ENCODE measurements at regions not wholly inside any gene's neighbourhood (a gene's known extent, or its start where the extent isn't known, plus 50 kb on each side); places are given as distances from the start of the nearest gene placed in this dataset.

- DNase-seq: no peak
Measured at GRCh38 chr20:57066126-57066900, 200.1 kb downstream of the BMP7 start.

DNA sequence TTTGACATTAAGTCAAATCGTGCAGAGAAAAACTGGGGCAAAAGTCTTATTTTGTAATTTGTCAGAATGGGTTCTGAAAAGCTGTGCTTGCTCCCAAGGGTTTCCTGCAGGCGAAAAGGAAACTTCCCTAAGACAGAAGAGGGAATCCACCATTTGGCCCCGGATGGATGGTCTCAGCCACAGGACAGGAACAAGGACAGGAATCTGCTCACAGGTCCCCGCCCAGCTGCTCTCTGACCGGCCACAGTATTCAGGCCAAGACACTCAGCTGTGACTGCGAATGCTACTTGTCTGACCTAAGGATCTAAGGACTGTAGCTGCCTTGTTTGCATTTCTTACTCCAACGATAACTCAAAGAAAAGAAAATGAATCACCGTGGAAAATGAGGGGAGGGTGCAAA, 197.0 kb downstream of the BMP7 start:
- no peak for DNase-seq

DNA sequence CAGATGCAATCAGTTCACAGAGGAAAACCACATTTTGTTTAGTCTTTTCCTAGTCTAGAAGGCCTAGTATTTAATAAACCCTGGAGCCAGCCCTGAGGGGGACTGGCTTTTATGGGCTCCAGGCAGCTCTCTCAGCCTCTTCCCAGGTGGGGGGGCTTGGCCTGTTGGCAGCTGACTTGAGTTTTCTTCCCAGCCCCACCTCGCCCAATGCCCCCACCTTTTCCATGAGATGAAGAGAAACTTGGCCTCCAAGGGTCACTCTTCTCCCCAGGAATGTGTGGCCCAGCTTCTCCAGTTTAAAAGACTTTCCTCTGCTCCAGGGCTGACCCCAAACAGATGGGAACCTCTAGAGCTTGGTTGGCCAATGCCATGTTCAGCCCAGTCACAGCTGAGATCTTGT, 196.1 kb downstream of the BMP7 start:
- DNase-seq: no peak

GRCh38 chr20:57071283-57071731, 195.1 kb downstream of the BMP7 start:
- DNase-seq: no peak

DNA sequence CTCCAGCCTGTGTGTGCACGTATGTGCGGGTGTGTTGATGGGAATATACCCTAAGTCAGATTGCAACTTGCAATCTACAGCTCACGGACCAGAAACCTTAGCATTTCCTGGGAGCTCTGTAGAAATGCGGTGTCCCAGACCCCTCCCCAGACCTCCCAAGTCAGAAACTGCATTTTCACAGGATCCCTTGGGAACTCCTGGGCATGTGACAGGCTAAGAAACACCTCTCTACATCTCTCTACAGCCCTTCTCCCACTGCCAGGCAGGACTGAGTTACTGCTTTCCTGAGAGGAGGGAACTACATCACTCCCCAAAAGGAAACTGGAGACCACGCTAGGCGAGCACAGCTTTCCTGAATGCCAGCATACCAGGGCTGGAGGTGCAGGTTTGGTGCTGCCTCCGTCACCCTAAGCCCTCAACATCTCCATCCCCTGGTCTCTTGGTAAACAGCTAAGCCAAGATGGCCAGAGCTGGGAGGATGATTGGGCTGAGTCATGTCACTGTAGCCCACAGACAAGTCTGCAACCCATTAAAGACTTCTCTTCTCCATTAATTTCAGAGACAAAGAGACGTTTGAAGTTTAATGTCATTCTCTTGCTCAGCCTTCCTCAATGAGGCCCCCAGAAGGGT, 194.4 kb downstream of the BMP7 start:
- DNase-seq: no peak

GRCh38 chr20:57073402-57073801, 193.0 kb downstream of the BMP7 start:
- DNase-seq: no peak

DNA sequence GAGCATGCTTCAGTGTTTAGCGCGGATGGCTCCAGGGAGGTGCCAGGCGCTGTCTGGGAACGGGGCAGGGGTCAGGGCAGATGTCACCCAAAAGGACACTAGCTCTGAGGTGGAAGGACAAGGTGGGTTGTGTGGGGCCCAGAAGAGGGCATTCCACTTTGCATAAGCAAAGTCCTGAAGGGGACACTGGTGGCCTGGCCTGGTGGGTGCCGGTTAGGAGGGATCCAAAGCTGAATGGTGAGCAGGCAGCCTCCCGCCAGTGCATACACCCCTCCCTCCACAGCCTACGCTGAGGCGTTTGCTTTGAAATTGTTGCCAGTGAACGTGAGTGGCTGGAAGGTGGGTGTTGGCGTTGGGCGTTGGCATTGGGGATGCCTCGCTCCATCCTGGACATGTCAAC, 192.1 kb downstream of the BMP7 start:
- no peak for DNase-seq

GRCh38 chr20:57075181-57075580, 191.3 kb downstream of the BMP7 start:
- no peak for DNase-seq

GRCh38 chr20:57075603-57076002, 190.8 kb downstream of the BMP7 start:
- no peak for DNase-seq

- no peak for DNase-seq
Measured at GRCh38 chr20:57076152-57076652, 190.2 kb downstream of the BMP7 start.

DNA sequence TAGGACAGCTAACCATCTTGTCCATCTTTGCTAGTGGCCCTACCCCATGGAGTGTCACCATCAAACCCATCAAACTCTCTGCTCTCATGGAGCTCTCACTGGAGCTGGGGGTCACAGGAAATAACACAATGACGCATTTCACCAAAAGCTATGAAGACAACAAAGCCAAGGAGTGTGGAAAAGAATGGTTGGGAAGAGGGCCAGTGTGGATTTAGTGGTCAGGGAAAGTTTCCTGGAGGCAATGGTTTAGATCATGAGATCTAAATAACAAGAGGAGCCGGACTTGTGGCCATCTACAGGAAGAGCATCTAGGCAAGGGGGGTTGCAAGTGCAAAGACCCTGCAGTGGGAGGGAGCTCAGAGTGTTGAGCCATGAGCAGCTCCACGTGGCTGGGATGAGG, 189.5 kb downstream of the BMP7 start:
- no peak for DNase-seq

GRCh38 chr20:57078116-57078515, 188.3 kb downstream of the BMP7 start:
- DNase-seq: no peak

DNA sequence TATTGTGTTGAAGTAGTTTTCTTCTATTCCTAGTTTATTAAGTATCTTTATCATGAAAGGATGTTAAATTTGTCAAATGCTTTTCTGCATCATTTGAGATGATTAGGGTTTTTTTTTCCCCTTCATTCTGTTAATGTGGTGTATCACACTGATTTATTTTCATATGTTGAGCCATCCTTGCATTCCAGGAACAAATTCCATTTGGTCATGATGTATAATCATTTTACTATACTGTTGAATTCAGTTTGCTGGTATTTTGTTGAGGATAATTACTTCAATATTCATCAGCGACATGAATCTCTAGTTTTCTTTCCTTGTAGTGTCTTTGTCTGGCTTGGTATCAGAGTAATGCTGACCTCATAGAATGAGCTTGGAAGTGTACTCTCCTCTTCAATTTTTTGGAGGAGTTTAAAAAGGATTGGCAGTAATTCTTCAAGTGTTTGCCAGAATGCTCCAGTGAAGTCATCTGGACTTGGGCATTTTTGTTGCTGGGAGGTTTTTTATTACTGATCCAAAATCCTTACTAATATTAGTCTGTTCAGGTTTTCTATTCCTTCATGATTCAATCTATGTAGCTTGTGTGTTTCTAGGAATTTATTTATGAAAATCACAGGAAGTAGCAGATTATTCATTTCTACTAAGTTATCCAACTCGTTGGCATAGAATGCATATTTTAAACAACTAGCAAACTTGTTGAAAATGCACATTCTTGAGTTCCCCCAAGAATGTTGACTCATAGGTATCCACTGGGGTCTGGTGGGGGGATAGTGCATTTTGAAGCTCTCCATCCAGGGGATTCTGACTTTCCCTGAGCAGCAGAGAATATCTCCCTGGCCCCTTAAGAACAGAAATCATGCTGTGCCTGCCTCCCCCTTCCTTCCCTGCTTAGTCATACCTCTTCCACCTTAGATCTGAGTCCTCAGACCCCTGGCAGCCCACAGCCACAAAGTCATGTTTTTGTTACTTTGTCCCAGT, 187.1 kb downstream of the BMP7 start:
- DNase-seq: no peak

- DNase-seq: no peak
Measured at GRCh38 chr20:57080796-57081195, 185.6 kb downstream of the BMP7 start.

DNA sequence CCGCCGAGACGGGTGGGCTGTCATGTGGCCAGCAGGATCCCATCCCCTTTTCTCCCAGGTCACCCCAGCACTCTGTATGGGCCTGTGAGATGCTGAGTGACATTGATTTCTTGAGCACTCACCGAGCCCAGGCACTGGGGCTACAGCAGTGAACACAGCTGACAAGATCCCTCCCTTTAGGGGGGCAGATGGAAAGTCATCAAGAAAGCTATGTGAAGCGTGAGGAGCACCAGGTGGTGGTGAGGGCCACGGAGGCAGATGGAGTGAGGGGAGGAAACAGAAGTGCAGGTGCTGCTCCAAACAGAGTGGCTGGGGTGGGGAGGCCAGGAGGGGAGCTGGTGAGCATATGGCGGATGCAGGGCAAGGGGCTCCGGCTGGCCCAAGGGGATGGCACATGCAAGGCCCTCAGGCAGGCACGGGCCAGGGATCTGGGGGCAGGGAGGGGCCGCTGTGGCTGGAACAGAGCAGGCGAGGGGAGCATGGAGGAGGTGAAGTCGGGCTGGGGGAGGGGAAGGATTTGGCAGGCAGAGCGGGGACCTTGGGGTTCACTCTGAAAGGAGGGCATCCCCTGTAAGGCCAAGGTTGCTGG, 184.0 kb downstream of the BMP7 start:
- DNase-seq: no peak

DNA sequence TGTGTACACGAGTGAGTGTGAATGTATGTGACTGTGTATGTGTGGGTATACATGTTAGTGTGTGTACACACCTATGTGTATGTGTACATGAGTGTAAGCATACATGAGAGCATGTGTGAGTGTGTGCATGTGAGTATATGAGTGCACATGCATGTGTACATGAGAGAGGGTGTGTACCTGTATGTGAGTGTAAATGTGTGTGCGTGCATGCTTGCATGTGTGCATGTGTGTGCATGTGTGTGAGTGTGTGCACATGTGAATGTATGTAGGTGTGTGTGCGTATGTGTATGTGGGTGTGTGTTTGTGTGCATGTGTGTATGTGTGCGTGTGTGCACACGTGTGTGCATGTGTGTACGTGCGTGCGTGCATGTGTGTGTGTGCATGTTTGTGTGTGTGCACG, 183.4 kb downstream of the BMP7 start:
- DNase-seq: no peak

- DNase-seq: no peak
Measured at GRCh38 chr20:57086066-57086465, 180.4 kb downstream of the BMP7 start.

DNA sequence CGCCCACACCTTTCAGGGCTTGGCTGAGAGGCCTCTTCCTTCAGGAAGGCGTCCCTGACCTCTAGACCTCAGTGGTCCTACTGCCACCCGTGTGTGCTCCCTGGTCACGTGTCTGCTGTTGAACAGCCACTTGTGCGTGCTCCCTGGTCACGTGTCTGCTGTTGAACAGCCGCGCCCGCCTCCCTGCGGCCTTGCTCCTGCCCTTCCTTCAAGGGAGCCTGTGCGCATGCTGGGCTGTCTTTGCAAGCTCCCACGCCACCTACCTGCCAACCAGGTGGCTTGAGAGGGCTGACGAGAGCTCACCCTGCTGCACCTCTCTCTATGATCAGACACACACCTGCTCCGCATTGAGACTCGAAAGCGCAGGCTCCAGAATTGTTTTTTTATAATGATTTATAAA, 179.3 kb downstream of the BMP7 start:
- no peak for DNase-seq

DNA sequence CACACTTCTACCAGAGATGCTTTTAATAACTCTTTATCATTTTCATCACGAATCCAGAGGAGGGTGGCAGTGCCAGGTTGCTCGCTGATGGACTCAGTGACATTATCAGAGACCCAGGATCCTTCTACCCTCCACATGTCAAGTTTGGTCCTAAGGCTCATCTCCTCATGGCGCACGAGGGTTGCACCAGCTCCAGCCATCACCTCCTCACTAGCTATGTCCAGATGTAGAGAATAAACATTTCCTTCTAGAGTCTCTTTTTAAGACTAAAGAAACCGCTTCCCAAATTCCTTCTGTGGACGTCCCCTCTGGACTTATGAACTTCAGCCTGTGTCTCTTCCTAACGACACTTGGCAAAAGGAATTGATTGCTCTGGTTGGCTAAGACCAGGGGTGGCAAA, 178.7 kb downstream of the BMP7 start:
- no peak for DNase-seq

- DNase-seq: no peak
Measured at GRCh38 chr20:57088436-57088835, 178.0 kb downstream of the BMP7 start.

DNA sequence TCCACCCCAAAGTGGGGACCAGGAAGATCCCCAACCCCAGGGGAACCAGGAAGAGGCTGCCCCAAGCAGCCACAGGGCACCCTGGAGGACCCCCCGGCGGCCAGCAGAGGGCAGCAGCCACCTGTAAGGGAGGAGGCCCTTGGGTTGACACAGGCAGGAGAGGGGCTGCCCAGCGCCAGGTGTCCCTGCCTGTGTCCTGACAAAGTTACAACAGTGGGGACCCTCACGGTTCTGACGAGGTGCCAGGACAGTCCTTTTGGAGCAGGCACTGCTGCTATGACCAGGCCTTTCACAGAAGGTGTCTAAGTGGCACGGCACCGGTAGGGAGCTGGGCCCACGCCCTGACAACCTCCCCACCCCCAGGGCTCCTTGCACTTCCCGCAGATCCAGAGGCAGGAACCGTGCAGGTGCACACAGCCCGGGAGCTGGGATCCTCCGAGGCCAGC, 176.7 kb downstream of the BMP7 start:
- peak; percentile 30 to 32 for DNase-seq
